Mesenchymal stem cell (in vitro differentiated cells and primary cell): ENCODE measurements at regions not wholly inside any gene's neighbourhood (a gene's known extent, or its start where the extent isn't known, plus 50 kb on each side); places are given as distances from the start of the nearest gene placed in this dataset.

Source experiments
- DNase-seq: peaks from one replicate; pipeline ENCODE4 v3.0.0-alpha.2; 2013
- H2AFZ ChIP-seq: one replicate; pipeline ENCODE4 v1.6.1; 2013; ENCODE audit warnings: low read depth, mild to moderate bottlenecking, control low read depth, inconsistent platforms, low read length, moderate library complexity
- H2AK5ac ChIP-seq: 2 replicates; pipeline ENCODE4 v1.6.1; 2013; ENCODE audit warnings: low read length, moderate library complexity, mild to moderate bottlenecking, inconsistent platforms; ENCODE audit not compliant: severe bottlenecking
- H2BK120ac ChIP-seq: one replicate; pipeline ENCODE4 v1.6.1; 2013; ENCODE audit warnings: low read depth, mild to moderate bottlenecking, inconsistent platforms, low read length, moderate library complexity
- H2BK12ac ChIP-seq, 2 experiments: one replicate each; pipeline ENCODE4 v1.6.1; 2013; ENCODE audit warnings: inconsistent platforms in 2 of 2, low read length in 2 of 2, mild to moderate bottlenecking in 2 of 2, moderate library complexity in 2 of 2, control low read depth in 1 of 2
- H2BK15ac ChIP-seq: one replicate; pipeline ENCODE4 v1.6.1; 2013; ENCODE audit warnings: mild to moderate bottlenecking, low read depth, inconsistent platforms; ENCODE audit not compliant: poor library complexity, severe bottlenecking
- H2BK5ac ChIP-seq: 2 replicates; pipeline ENCODE4 v1.6.1; 2013; ENCODE audit warnings: low read depth, mild to moderate bottlenecking, low read length, control low read depth, inconsistent platforms; ENCODE audit not compliant: poor library complexity, severe bottlenecking
- H3K14ac ChIP-seq, 2 experiments: one replicate each; pipeline ENCODE4 v1.6.1; 2013; ENCODE audit warnings: inconsistent platforms in 2 of 2, low read length in 2 of 2, control low read depth in 1 of 2, mild to moderate bottlenecking in 1 of 2, moderate library complexity in 1 of 2
- H3K18ac ChIP-seq, 2 experiments: one replicate each; pipeline ENCODE4 v1.6.1; 2013; ENCODE audit warnings: inconsistent platforms in 2 of 2, low read length in 2 of 2, control low read depth in 1 of 2, low read depth in 1 of 2, mild to moderate bottlenecking in 1 of 2
- H3K23ac ChIP-seq, 2 experiments: one replicate each; pipeline ENCODE4 v1.6.1; 2013; ENCODE audit warnings: inconsistent platforms in 2 of 2, low read length in 2 of 2, mild to moderate bottlenecking in 2 of 2, moderate library complexity in 2 of 2, control low read depth in 1 of 2
- H3K27ac ChIP-seq: 2 replicates; pipeline ENCODE4 v1.5.1; 2013; ENCODE audit warnings: mild to moderate bottlenecking, moderate library complexity, low read length, control low read depth, inconsistent platforms; ENCODE audit not compliant: poor library complexity, severe bottlenecking
- H3K27me3 ChIP-seq, 2 experiments: 2 replicates each; pipeline versions ENCODE4 v1.6.1 to v1.7.0; 2013; ENCODE audit warnings: low read length in 2 of 2, mild to moderate bottlenecking in 2 of 2, moderate library complexity in 2 of 2, control low read depth in 1 of 2, inconsistent platforms in 1 of 2; ENCODE audit not compliant: control insufficient read depth in 1 of 2, insufficient read depth in 1 of 2
- H3K36me3 ChIP-seq, 2 experiments: 2 replicates each; pipeline versions ENCODE4 v1.6.1 to v1.7.0; 2013; ENCODE audit warnings: low read length in 2 of 2, control low read depth in 1 of 2, inconsistent platforms in 1 of 2, low read depth in 1 of 2, mild to moderate bottlenecking in 1 of 2; ENCODE audit not compliant: insufficient read depth in 2 of 2, control insufficient read depth in 1 of 2
- H3K4ac ChIP-seq, 2 experiments: one replicate each; pipeline ENCODE4 v1.6.1; 2013; ENCODE audit warnings: inconsistent platforms in 2 of 2, low read length in 2 of 2, mild to moderate bottlenecking in 2 of 2, moderate library complexity in 2 of 2, control low read depth in 1 of 2, low read depth in 1 of 2
- H3K4me1 ChIP-seq: 2 replicates; pipeline ENCODE4 v1.6.1; 2013; ENCODE audit warnings: low read depth, low read length, control low read depth; ENCODE audit not compliant: control insufficient read depth, insufficient read depth
- H3K4me2 ChIP-seq: 2 replicates; pipeline ENCODE4 v1.6.1; 2013; ENCODE audit warnings: low read length, mild to moderate bottlenecking, inconsistent platforms; ENCODE audit not compliant: poor library complexity, severe bottlenecking
- H3K4me3 ChIP-seq, 2 experiments: 2 replicates each; pipeline versions ENCODE4 v1.5.1 to v1.7.0; 2013; ENCODE audit warnings: low read length in 2 of 2, mild to moderate bottlenecking in 2 of 2, control low read depth in 1 of 2, low read depth in 1 of 2; ENCODE audit not compliant: insufficient read depth in 1 of 2
- H3K79me1 ChIP-seq: replicated peaks from 2 replicates; pipeline ENCODE4 v1.6.1; 2013; ENCODE audit warnings: mild to moderate bottlenecking, control low read depth, low read length, inconsistent platforms; ENCODE audit not compliant: poor library complexity, severe bottlenecking
- H3K9ac ChIP-seq: 2 replicates; pipeline ENCODE4 v1.7.0; 2013; ENCODE audit warnings: mild to moderate bottlenecking, low read length, moderate library complexity
- H3K9me3 ChIP-seq: 2 replicates; pipeline ENCODE4 v1.7.0; 2013; ENCODE audit warnings: mild to moderate bottlenecking, low read length; ENCODE audit not compliant: control insufficient read depth
- H4K8ac ChIP-seq: one replicate; pipeline ENCODE4 v1.6.1; 2013; ENCODE audit warnings: inconsistent platforms, mild to moderate bottlenecking, low read length, moderate library complexity
- H4K91ac ChIP-seq: one replicate; pipeline ENCODE4 v1.6.1; 2013; ENCODE audit warnings: mild to moderate bottlenecking, low read length, inconsistent platforms
- WGBS: methylation state at CpG from one replicate; pipeline ENCODE4 v1.1.7; 2013; ENCODE audit warnings: mixed read lengths; 5-methylcytosine and 5-hydroxymethylcytosine counted together

DNA sequence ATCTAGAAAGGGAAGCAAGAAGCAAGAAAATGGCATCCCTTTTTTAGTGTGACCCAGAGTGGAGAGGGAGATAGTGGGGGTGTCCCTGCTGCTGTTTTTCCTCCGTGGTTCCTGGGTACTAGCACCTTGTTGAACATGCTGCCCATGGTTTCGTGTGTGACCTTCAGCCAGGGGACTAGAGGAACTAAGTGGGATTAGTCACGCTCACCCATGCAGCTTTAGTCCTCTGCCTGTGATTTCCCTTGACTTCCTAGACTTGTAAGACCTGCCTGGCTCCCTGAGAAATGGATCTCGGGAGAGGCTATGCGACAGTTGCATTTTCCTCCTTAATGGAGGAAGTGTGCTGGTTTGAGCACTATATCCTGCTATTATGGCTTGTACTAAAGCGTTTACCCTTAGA, 471.4 kb downstream of the DCDC2C start:
- Histone ChIP-seq H2AFZ (no peak overlapping the region), H3K79me1 (no peaks in the 10 kb centered on the region), H3K4me1 (no peaks in the 10 kb centered on the region), H4K91ac (no peak overlapping the region), H3K18ac (no peak overlapping the region), H4K8ac (no peak overlapping the region), H3K36me3 (no peaks in the 10 kb centered on the region), H3K14ac (no peak overlapping the region), H2BK120ac (no peak overlapping the region), H3K23ac (no peak overlapping the region), H3K4ac (no peak overlapping the region), H2BK15ac (no peak overlapping the region), H2AK5ac (no peak overlapping the region), H2BK12ac (no peak overlapping the region), H3K9ac (no peak overlapping the region), H3K27me3 (no peaks in the 10 kb centered on the region), H3K9me3 (peaks cover 57% of the 10 kb centered on the region), H3K4me2 (no peak overlapping the region), H3K4me3 (no peak overlapping the region), H3K27ac (no peak overlapping the region), H2BK5ac (no peak overlapping the region)
- WGBS: 60% methylated on average over 5 of the region's 6 CpGs
- DNase-seq: no peak

DNA sequence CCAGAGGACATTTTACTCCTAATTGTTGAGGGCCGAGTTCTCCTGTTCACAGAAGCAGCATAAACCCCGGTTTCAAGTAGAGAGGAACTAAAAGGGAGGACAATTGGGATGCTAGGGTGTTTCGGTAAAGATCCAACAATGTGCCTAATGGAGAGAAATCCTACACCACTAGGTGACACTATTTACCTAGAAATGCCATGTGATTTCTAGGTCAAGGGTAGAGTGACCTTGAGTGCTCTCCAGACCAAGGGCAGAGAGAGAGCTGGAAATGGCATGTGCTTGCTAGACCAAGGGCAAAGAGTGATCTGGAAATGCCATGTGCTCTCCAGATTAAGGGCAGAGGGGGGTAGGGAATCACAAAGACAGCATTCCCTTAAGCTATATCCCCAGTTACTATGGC, 472.0 kb downstream of the DCDC2C start:
- Histone ChIP-seq H2BK15ac (no peak overlapping the region), H2BK5ac (no peak overlapping the region), H3K23ac (no peak overlapping the region), H2BK120ac (no peak overlapping the region), H3K9ac (no peak overlapping the region), H3K27ac (no peak overlapping the region), H3K14ac (no peak overlapping the region), H3K9me3 (peaks cover 57% of the 10 kb centered on the region), H2AK5ac (no peak overlapping the region), H4K91ac (no peak overlapping the region), H3K4me3 (no peak overlapping the region), H3K4me1 (no peaks in the 10 kb centered on the region), H3K27me3 (no peaks in the 10 kb centered on the region), H2AFZ (no peak overlapping the region), H2BK12ac (no peak overlapping the region), H3K79me1 (no peaks in the 10 kb centered on the region), H3K18ac (no peak overlapping the region), H3K4ac (no peak overlapping the region), H3K36me3 (no peaks in the 10 kb centered on the region), H3K4me2 (no peak overlapping the region), H4K8ac (no peak overlapping the region)
- DNase-seq: no peak
- 67% methylated on average over 2 of the region's 3 CpGs for WGBS

DNA sequence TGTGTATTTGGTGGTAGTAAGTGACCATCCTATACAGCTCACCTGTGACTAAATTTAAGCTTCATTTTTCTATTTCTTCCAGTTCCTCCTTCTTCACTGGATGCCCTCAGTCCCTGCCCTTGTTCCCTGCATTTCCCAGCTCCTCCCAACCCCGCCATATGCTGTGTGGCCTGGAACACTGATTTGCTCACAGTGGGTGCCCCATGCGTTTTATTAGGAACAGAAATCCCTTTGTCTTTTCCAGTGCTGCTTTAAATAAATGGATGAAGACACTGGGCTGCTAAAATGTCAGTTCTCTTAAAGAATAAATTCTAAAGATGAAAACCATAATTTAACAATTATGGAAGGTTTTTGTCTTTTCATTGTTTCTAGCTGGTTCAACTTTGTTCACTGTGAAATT, 477.3 kb downstream of the DCDC2C start:
- Histone ChIP-seq H3K27me3 (no peaks in the 10 kb centered on the region), H2AFZ (no peak overlapping the region), H3K27ac (no peak overlapping the region), H3K18ac (no peak overlapping the region), H4K91ac (no peak overlapping the region), H2BK120ac (no peak overlapping the region), H3K4me2 (no peak overlapping the region), H3K9me3 (peaks cover 44% of the 10 kb centered on the region), H3K4ac (no peak overlapping the region), H3K23ac (no peak overlapping the region), H2AK5ac (no peak overlapping the region), H3K36me3 (no peaks in the 10 kb centered on the region), H4K8ac (no peak overlapping the region), H3K14ac (no peak overlapping the region), H3K4me3 (no peak overlapping the region), H3K4me1 (no peaks in the 10 kb centered on the region), H2BK5ac (no peak overlapping the region), H3K9ac (no peak overlapping the region), H2BK12ac (no peak overlapping the region), H3K79me1 (no peaks in the 10 kb centered on the region), H2BK15ac (no peak overlapping the region)
- WGBS: 49% methylated on average over 2 of the region's 2 CpGs
- DNase-seq: no peak

DNA sequence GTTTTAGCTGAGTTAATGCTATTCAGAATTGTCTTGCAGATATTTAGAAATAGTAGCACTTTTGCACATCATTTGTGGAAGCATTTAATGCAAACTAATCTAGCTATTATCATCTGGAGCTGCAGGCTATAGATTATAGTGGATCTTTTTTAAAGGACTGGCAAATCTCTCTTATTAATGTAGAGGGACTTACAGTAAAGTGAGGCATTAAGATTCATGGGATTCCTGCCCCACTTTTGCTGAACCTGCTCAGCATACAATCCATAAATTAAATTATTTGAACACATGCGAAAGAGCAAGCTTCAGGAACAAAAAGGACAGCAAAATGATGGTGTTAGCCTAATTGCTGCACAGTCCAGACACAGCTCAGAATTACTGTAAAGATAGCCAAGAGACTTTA, 477.7 kb downstream of the DCDC2C start:
- no peak overlapping the region for H3K18ac ChIP-seq
- 77% methylated on average over 1 of the region's 1 CpG for WGBS
- H2BK12ac ChIP-seq: no peak overlapping the region
- no peak overlapping the region for H3K4ac ChIP-seq
- no peak overlapping the region for H2AK5ac ChIP-seq
- H3K14ac ChIP-seq: no peak overlapping the region
- no peak overlapping the region for H3K23ac ChIP-seq
- H3K9me3 ChIP-seq: peaks cover 43% of the 10 kb centered on the region
- no peaks in the 10 kb centered on the region for H3K4me1 ChIP-seq
- H4K91ac ChIP-seq: no peak overlapping the region
- no peak overlapping the region for H3K4me2 ChIP-seq
- no peak overlapping the region for H4K8ac ChIP-seq
- no peak overlapping the region for H2BK5ac ChIP-seq
- no peaks in the 10 kb centered on the region for H3K79me1 ChIP-seq
- no peak overlapping the region for H3K9ac ChIP-seq
- H2BK15ac ChIP-seq: no peak overlapping the region
- H3K27ac ChIP-seq: no peak overlapping the region
- H2BK120ac ChIP-seq: no peak overlapping the region
- H3K4me3 ChIP-seq: no peak overlapping the region
- no peak overlapping the region for H2AFZ ChIP-seq
- no peak for DNase-seq
- no peaks in the 10 kb centered on the region for H3K36me3 ChIP-seq
- no peaks in the 10 kb centered on the region for H3K27me3 ChIP-seq
